Mesenchymal stem cell (in vitro differentiated cells and primary cell): ENCODE measurements at regions not wholly inside any gene's neighbourhood (a gene's known extent, or its start where the extent isn't known, plus 50 kb on each side); places are given as distances from the start of the nearest gene placed in this dataset.

Experiments used
- DNase-seq: peaks from one replicate; pipeline ENCODE4 v3.0.0-alpha.2; 2013
- H2AFZ ChIP-seq: one replicate; pipeline ENCODE4 v1.6.1; 2013; ENCODE audit warnings: low read depth, mild to moderate bottlenecking, control low read depth, inconsistent platforms, low read length, moderate library complexity
- H2AK5ac ChIP-seq: 2 replicates; pipeline ENCODE4 v1.6.1; 2013; ENCODE audit warnings: low read length, moderate library complexity, mild to moderate bottlenecking, inconsistent platforms; ENCODE audit not compliant: severe bottlenecking
- H2BK120ac ChIP-seq: one replicate; pipeline ENCODE4 v1.6.1; 2013; ENCODE audit warnings: low read depth, mild to moderate bottlenecking, inconsistent platforms, low read length, moderate library complexity
- H2BK12ac ChIP-seq, 2 experiments: one replicate each; pipeline ENCODE4 v1.6.1; 2013; ENCODE audit warnings: inconsistent platforms in 2 of 2, low read length in 2 of 2, mild to moderate bottlenecking in 2 of 2, moderate library complexity in 2 of 2, control low read depth in 1 of 2
- H2BK15ac ChIP-seq: one replicate; pipeline ENCODE4 v1.6.1; 2013; ENCODE audit warnings: mild to moderate bottlenecking, low read depth, inconsistent platforms; ENCODE audit not compliant: poor library complexity, severe bottlenecking
- H2BK5ac ChIP-seq: 2 replicates; pipeline ENCODE4 v1.6.1; 2013; ENCODE audit warnings: low read depth, mild to moderate bottlenecking, low read length, control low read depth, inconsistent platforms; ENCODE audit not compliant: poor library complexity, severe bottlenecking
- H3K14ac ChIP-seq, 2 experiments: one replicate each; pipeline ENCODE4 v1.6.1; 2013; ENCODE audit warnings: inconsistent platforms in 2 of 2, low read length in 2 of 2, control low read depth in 1 of 2, mild to moderate bottlenecking in 1 of 2, moderate library complexity in 1 of 2
- H3K18ac ChIP-seq, 2 experiments: one replicate each; pipeline ENCODE4 v1.6.1; 2013; ENCODE audit warnings: inconsistent platforms in 2 of 2, low read length in 2 of 2, control low read depth in 1 of 2, low read depth in 1 of 2, mild to moderate bottlenecking in 1 of 2
- H3K23ac ChIP-seq, 2 experiments: one replicate each; pipeline ENCODE4 v1.6.1; 2013; ENCODE audit warnings: inconsistent platforms in 2 of 2, low read length in 2 of 2, mild to moderate bottlenecking in 2 of 2, moderate library complexity in 2 of 2, control low read depth in 1 of 2
- H3K27ac ChIP-seq: 2 replicates; pipeline ENCODE4 v1.5.1; 2013; ENCODE audit warnings: mild to moderate bottlenecking, moderate library complexity, low read length, control low read depth, inconsistent platforms; ENCODE audit not compliant: poor library complexity, severe bottlenecking
- H3K27me3 ChIP-seq, 2 experiments: 2 replicates each; pipeline versions ENCODE4 v1.6.1 to v1.7.0; 2013; ENCODE audit warnings: low read length in 2 of 2, mild to moderate bottlenecking in 2 of 2, moderate library complexity in 2 of 2, control low read depth in 1 of 2, inconsistent platforms in 1 of 2; ENCODE audit not compliant: control insufficient read depth in 1 of 2, insufficient read depth in 1 of 2
- H3K36me3 ChIP-seq, 2 experiments: 2 replicates each; pipeline versions ENCODE4 v1.6.1 to v1.7.0; 2013; ENCODE audit warnings: low read length in 2 of 2, control low read depth in 1 of 2, inconsistent platforms in 1 of 2, low read depth in 1 of 2, mild to moderate bottlenecking in 1 of 2; ENCODE audit not compliant: insufficient read depth in 2 of 2, control insufficient read depth in 1 of 2
- H3K4ac ChIP-seq, 2 experiments: one replicate each; pipeline ENCODE4 v1.6.1; 2013; ENCODE audit warnings: inconsistent platforms in 2 of 2, low read length in 2 of 2, mild to moderate bottlenecking in 2 of 2, moderate library complexity in 2 of 2, control low read depth in 1 of 2, low read depth in 1 of 2
- H3K4me1 ChIP-seq: 2 replicates; pipeline ENCODE4 v1.6.1; 2013; ENCODE audit warnings: low read depth, low read length, control low read depth; ENCODE audit not compliant: control insufficient read depth, insufficient read depth
- H3K4me2 ChIP-seq: 2 replicates; pipeline ENCODE4 v1.6.1; 2013; ENCODE audit warnings: low read length, mild to moderate bottlenecking, inconsistent platforms; ENCODE audit not compliant: poor library complexity, severe bottlenecking
- H3K4me3 ChIP-seq, 2 experiments: 2 replicates each; pipeline versions ENCODE4 v1.5.1 to v1.7.0; 2013; ENCODE audit warnings: low read length in 2 of 2, mild to moderate bottlenecking in 2 of 2, control low read depth in 1 of 2, low read depth in 1 of 2; ENCODE audit not compliant: insufficient read depth in 1 of 2
- H3K79me1 ChIP-seq: replicated peaks from 2 replicates; pipeline ENCODE4 v1.6.1; 2013; ENCODE audit warnings: mild to moderate bottlenecking, control low read depth, low read length, inconsistent platforms; ENCODE audit not compliant: poor library complexity, severe bottlenecking
- H3K9ac ChIP-seq: 2 replicates; pipeline ENCODE4 v1.7.0; 2013; ENCODE audit warnings: mild to moderate bottlenecking, low read length, moderate library complexity
- H3K9me3 ChIP-seq: 2 replicates; pipeline ENCODE4 v1.7.0; 2013; ENCODE audit warnings: mild to moderate bottlenecking, low read length; ENCODE audit not compliant: control insufficient read depth
- H4K8ac ChIP-seq: one replicate; pipeline ENCODE4 v1.6.1; 2013; ENCODE audit warnings: inconsistent platforms, mild to moderate bottlenecking, low read length, moderate library complexity
- H4K91ac ChIP-seq: one replicate; pipeline ENCODE4 v1.6.1; 2013; ENCODE audit warnings: mild to moderate bottlenecking, low read length, inconsistent platforms
- WGBS: methylation state at CpG from one replicate; pipeline ENCODE4 v1.1.7; 2013; ENCODE audit warnings: mixed read lengths; 5-methylcytosine and 5-hydroxymethylcytosine counted together

GRCh38 chr2:41087946-41088345, 636.1 kb upstream of the SLC8A1 start:
- H3K36me3 ChIP-seq = no peaks in the 10 kb centered on the region
- DNase-seq = no peak
- no peak overlapping the region for H4K8ac ChIP-seq
- no peak overlapping the region for H2AFZ ChIP-seq
- no peak overlapping the region for H2BK15ac ChIP-seq
- H3K4me3 ChIP-seq = no peak overlapping the region
- peaks cover 3% of the 10 kb centered on the region for H3K9me3 ChIP-seq
- H2BK5ac ChIP-seq = no peak overlapping the region
- no peak overlapping the region for H3K27ac ChIP-seq
- H3K9ac ChIP-seq = no peak overlapping the region
- no peak overlapping the region for H3K4me2 ChIP-seq
- no peak overlapping the region for H2BK120ac ChIP-seq
- no peaks in the 10 kb centered on the region for H3K27me3 ChIP-seq
- no peak overlapping the region for H3K4ac ChIP-seq
- no peak overlapping the region for H3K14ac ChIP-seq
- H3K23ac ChIP-seq = no peak overlapping the region
- no peaks in the 10 kb centered on the region for H3K4me1 ChIP-seq
- H4K91ac ChIP-seq = no peak overlapping the region
- no peak overlapping the region for H2AK5ac ChIP-seq
- no peak overlapping the region for H2BK12ac ChIP-seq
- no peaks in the 10 kb centered on the region for H3K79me1 ChIP-seq
- no peak overlapping the region for H3K18ac ChIP-seq

GRCh38 chr2:41101281-41101680, 649.4 kb upstream of the SLC8A1 start:
- Histone ChIP-seq H3K9ac (no peak overlapping the region), H2AK5ac (no peak overlapping the region), H3K4ac (no peak overlapping the region), H3K4me1 (no peaks in the 10 kb centered on the region), H3K18ac (no peak overlapping the region), H2AFZ (no peak overlapping the region), H2BK12ac (no peak overlapping the region), H3K27me3 (no peaks in the 10 kb centered on the region), H3K27ac (peak overlapping the region; percentile 42), H2BK15ac (no peak overlapping the region), H4K91ac (no peak overlapping the region), H4K8ac (no peak overlapping the region), H3K4me3 (no peak overlapping the region), H2BK5ac (peak overlapping the region; percentile 35), H3K9me3 (no peaks in the 10 kb centered on the region), H2BK120ac (no peak overlapping the region), H3K23ac (no peak overlapping the region), H3K14ac (no peak overlapping the region), H3K4me2 (no peak overlapping the region), H3K36me3 (no peaks in the 10 kb centered on the region), H3K79me1 (no peaks in the 10 kb centered on the region)
- 10% methylated on average over 1 of the region's 1 CpG for WGBS
- peak; percentile 19 for DNase-seq

GRCh38 chr2:41109744-41110143, 657.9 kb upstream of the SLC8A1 start:
- Histone ChIP-seq H4K8ac (no peak overlapping the region), H2BK5ac (no peak overlapping the region), H2AK5ac (no peak overlapping the region), H2BK15ac (no peak overlapping the region), H3K23ac (no peak overlapping the region), H3K9ac (no peak overlapping the region), H2BK120ac (no peak overlapping the region), H2AFZ (no peak overlapping the region), H3K4me1 (no peaks in the 10 kb centered on the region), H3K14ac (no peak overlapping the region), H3K4ac (no peak overlapping the region), H3K9me3 (no peaks in the 10 kb centered on the region), H3K18ac (no peak overlapping the region), H3K4me2 (no peak overlapping the region), H2BK12ac (no peak overlapping the region), H3K27ac (no peak overlapping the region), H4K91ac (no peak overlapping the region), H3K36me3 (no peaks in the 10 kb centered on the region), H3K27me3 (no peaks in the 10 kb centered on the region), H3K4me3 (no peak overlapping the region), H3K79me1 (no peaks in the 10 kb centered on the region)
- 83% methylated on average over 1 of the region's 4 CpGs for WGBS
- DNase-seq = no peak

GRCh38 chr2:41111836-41112627, 660.1 kb upstream of the SLC8A1 start:
- Histone ChIP-seq H2BK120ac (no peak overlapping the region), H3K27ac (no peak overlapping the region), H3K4ac (no peak overlapping the region), H3K23ac (no peak overlapping the region), H4K91ac (no peak overlapping the region), H4K8ac (no peak overlapping the region), H3K4me1 (no peaks in the 10 kb centered on the region), H3K4me2 (no peak overlapping the region), H3K18ac (no peak overlapping the region), H2BK15ac (no peak overlapping the region), H2BK5ac (no peak overlapping the region), H2AFZ (no peak overlapping the region), H3K36me3 (no peaks in the 10 kb centered on the region), H2BK12ac (no peak overlapping the region), H3K9ac (no peak overlapping the region), H3K4me3 (no peak overlapping the region), H3K27me3 (no peaks in the 10 kb centered on the region), H3K14ac (no peak overlapping the region), H3K9me3 (no peaks in the 10 kb centered on the region), H2AK5ac (no peak overlapping the region), H3K79me1 (no peaks in the 10 kb centered on the region)
- 73% methylated on average over 2 of the region's 5 CpGs for WGBS
- no peak for DNase-seq
